Right atrium auricular region (tissue), 2 donors: ENCODE measurements at regions not wholly inside any gene's neighbourhood (a gene's known extent, or its start where the extent isn't known, plus 50 kb on each side); places are given as distances from the start of the nearest gene placed in this dataset.

Experiments used
- DNase-seq: peaks from one replicate; pipeline ENCODE4 v3.0.0-alpha.2; 2019; ENCODE audit warnings: low spot score
- H3K27ac ChIP-seq, 2 donors: fragments of 200-600 bp; sonication (generic); 1 replicate in 1 of 2; 2 replicates in 1 of 2; pipeline ENCODE4 v1.5.1; 2016 to 2019
- H3K27me3 ChIP-seq, 2 donors: fragments of 200-600 bp; sonication (generic); one replicate each; pipeline versions ENCODE4 v1.5.1 to v1.6.0; 2017 to 2019
- H3K36me3 ChIP-seq: fragments of 200-600 bp; sonication (generic); one replicate; pipeline ENCODE4 v1.5.1; 2016
- H3K4me1 ChIP-seq, 2 donors: fragments of 200-600 bp; sonication (generic); one replicate each; pipeline versions ENCODE4 v1.5.1 to v1.6.0; 2017 to 2019
- H3K4me3 ChIP-seq, 2 donors: fragments of 200-600 bp; sonication (generic); 1 replicate in 1 of 2; 2 replicates in 1 of 2; pipeline ENCODE4 v1.5.1; 2017 to 2019; ENCODE audit warnings: mild to moderate bottlenecking in 1 of 2, moderate library complexity in 1 of 2
- H3K9me3 ChIP-seq, 2 donors: fragments of 200-600 bp; sonication (generic); one replicate each; pipeline ENCODE4 v1.5.1; 2019
- TF ChIP-seq, protein P1 (sequence below), 2 donors: fragments of 200-600 bp; sonication (generic); IDR thresholded peaks; one replicate each; pipeline ENCODE4 v1.5.1; 2019; ENCODE audit warnings: antibody characterized with exemption in 2 of 2

DNA sequence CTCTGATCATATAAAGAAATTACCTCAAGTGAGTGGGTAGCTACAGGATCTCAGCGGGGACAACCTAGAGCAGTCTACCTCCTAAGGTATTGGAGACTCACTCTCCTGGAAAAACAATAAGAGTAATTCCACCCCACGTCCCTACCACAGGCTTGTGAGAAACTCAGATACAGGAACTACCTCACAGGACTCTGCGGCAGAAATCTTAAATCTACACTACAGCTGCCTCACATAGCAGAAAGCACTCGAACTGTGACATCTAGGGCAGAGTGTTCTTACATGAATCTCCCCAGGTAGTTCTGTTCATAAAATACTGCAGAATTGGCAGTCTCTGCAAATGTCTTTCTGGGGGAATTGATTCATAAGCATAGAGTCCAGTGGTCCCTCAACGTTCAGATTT is 382.9 kb upstream of the IL12A start:
- Histone ChIP-seq H3K27ac (peak overlapping the region in 1 of 2 donors; percentile 87), H3K4me1 (no peaks in the 10 kb centered on the region), H3K9me3 (peaks cover 0 to 2% of the 10 kb centered on the region in 2 donors), H3K27me3 (no peaks in the 10 kb centered on the region), H3K4me3 (no peak overlapping the region), H3K36me3 (no peaks in the 10 kb centered on the region)
- no peak for DNase-seq
- TF ChIP-seq, protein P1, sequence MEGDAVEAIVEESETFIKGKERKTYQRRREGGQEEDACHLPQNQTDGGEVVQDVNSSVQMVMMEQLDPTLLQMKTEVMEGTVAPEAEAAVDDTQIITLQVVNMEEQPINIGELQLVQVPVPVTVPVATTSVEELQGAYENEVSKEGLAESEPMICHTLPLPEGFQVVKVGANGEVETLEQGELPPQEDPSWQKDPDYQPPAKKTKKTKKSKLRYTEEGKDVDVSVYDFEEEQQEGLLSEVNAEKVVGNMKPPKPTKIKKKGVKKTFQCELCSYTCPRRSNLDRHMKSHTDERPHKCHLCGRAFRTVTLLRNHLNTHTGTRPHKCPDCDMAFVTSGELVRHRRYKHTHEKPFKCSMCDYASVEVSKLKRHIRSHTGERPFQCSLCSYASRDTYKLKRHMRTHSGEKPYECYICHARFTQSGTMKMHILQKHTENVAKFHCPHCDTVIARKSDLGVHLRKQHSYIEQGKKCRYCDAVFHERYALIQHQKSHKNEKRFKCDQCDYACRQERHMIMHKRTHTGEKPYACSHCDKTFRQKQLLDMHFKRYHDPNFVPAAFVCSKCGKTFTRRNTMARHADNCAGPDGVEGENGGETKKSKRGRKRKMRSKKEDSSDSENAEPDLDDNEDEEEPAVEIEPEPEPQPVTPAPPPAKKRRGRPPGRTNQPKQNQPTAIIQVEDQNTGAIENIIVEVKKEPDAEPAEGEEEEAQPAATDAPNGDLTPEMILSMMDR (IDR thresholded peaks at IDR 0.05), result no peak

GRCh38 chr3:159607856-159608255 is 380.8 kb upstream of the IL12A start:
- H3K4me1 ChIP-seq, result no peaks in the 10 kb centered on the region
- no peak for DNase-seq
- no peaks in the 10 kb centered on the region for H3K36me3 ChIP-seq
- TF ChIP-seq, protein P1 (IDR thresholded peaks at IDR 0.05), result no peak
- no peaks in the 10 kb centered on the region for H3K27me3 ChIP-seq
- H3K9me3 ChIP-seq, result no peaks in the 10 kb centered on the region
- no peak overlapping the region for H3K27ac ChIP-seq
- no peak overlapping the region for H3K4me3 ChIP-seq

- TF ChIP-seq, protein P1 (IDR thresholded peaks at IDR 0.05), result no peak
- H3K36me3 ChIP-seq, result no peaks in the 10 kb centered on the region
- H3K9me3 ChIP-seq, result no peaks in the 10 kb centered on the region
- H3K27ac ChIP-seq, result no peak overlapping the region
- DNase-seq, result no peak
- H3K4me1 ChIP-seq, result no peaks in the 10 kb centered on the region
- H3K4me3 ChIP-seq, result no peak overlapping the region
- no peaks in the 10 kb centered on the region for H3K27me3 ChIP-seq
Measured at GRCh38 chr3:159608311-159608710, 380.3 kb upstream of the IL12A start.

DNA sequence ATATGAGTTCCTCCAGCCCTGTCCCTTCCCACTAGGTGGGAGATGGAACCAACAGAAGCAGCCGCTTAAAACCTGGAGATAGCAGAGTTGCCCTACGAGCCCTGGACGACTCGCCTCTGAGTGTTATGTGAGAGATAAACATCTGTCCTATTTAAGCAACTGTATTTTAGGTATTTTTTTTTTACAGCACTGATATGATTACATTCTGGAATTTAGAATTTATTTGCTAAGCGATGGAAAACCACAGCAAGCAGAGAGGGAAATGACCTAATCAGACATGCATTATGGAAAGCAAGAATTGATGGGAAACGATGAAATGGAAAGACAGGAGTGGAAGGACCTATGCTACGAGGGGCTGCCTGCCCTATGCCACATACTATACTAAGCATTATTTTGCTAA is 379.0 kb upstream of the IL12A start:
- Histone ChIP-seq H3K27me3 (no peaks in the 10 kb centered on the region), H3K36me3 (no peaks in the 10 kb centered on the region), H3K9me3 (no peaks in the 10 kb centered on the region), H3K4me1 (no peaks in the 10 kb centered on the region), H3K27ac (no peak overlapping the region), H3K4me3 (no peak overlapping the region)
- DNase-seq, result no peak
- TF ChIP-seq, protein P1 (IDR thresholded peaks at IDR 0.05), result no peak

- H3K27ac ChIP-seq, result no peak overlapping the region
- no peaks in the 10 kb centered on the region for H3K27me3 ChIP-seq
- TF ChIP-seq, protein P1 (IDR thresholded peaks at IDR 0.05), result peak; percentile 47 to 76
- no peaks in the 10 kb centered on the region for H3K9me3 ChIP-seq
- no peaks in the 10 kb centered on the region for H3K36me3 ChIP-seq
- no peaks in the 10 kb centered on the region for H3K4me1 ChIP-seq
- no peak overlapping the region for H3K4me3 ChIP-seq
- no peak for DNase-seq
Measured at GRCh38 chr3:159616234-159616825, 372.3 kb upstream of the IL12A start.

DNA sequence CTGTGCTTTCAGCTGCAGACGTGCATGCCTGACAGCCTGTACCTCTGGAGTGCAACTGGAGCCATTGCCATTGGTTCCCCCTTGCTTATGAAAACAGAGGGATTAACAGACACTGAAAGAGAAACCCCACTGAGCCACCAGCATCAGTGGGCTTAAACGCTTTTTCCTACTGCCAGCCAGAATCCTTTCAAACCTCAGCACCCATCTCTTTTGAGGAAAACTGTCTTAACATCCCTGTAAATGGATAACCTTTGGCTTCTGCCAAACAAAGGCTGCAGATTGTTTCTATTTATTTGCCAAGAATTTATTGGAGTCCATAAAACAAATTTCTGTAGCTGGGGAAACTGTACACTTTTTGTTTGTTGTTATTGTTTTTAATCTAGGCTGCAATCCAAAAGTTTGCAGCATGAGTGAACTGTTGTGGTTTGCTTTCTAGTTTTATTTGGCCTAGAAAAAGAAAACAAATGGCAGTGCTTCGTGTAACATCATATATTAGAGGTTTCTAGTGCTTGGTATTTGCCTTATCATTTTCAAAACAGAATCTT is 369.2 kb upstream of the IL12A start:
- TF ChIP-seq, protein P1 (IDR thresholded peaks at IDR 0.05), result no peak
- H3K4me3 ChIP-seq, result no peak overlapping the region
- no peak for DNase-seq
- no peaks in the 10 kb centered on the region for H3K27me3 ChIP-seq
- H3K9me3 ChIP-seq, result no peaks in the 10 kb centered on the region
- no peak overlapping the region for H3K27ac ChIP-seq
- H3K4me1 ChIP-seq, result peaks cover 0 to 3% of the 10 kb centered on the region in 2 donors
- H3K36me3 ChIP-seq, result no peaks in the 10 kb centered on the region
